A549 (cell line): ENCODE measurements at regions not wholly inside any gene's neighbourhood (a gene's known extent, or its start where the extent isn't known, plus 50 kb on each side); places are given as distances from the start of the nearest gene placed in this dataset.

Experiments used
- ATAC-seq, 2 experiments: fragments of 200-7000 bp in 1 of 2; fragments of >200 bp in 1 of 2; cut with Nextera tagmentation in 1 of 2; cut with Tn5 transposase in 1 of 2; 3 replicates each; pipeline versions ENCODE4 v1.8.0 to v1.9.1; 2018 to 2020; ENCODE audit warnings: mild to moderate bottlenecking in 1 of 2, moderate library complexity in 1 of 2
- CTCF ChIA-PET: fragments of 300-600 bp; sonication (Branson Sonifier 250); formaldehyde crosslinking; extraction: SDS; loops from one replicate; lab custom pipeline; 2021; ENCODE audit warnings: antibody characterized with exemption, inconsistent platforms; lab: Yijun Ruan, JAX
- POLR2A ChIA-PET: fragments of 350-600 bp; formaldehyde crosslinking; extraction: SDS; loops from one replicate; lab custom pipeline; 2021; ENCODE audit warnings: antibody characterized with exemption, inconsistent platforms; lab: Yijun Ruan, JAX
- DNase-seq, 2 experiments: peaks; one replicate each; pipeline versions ENCODE4 v3.0.0 to v3.0.0-alpha.2; 2011 to 2016; ENCODE audit warnings: low read depth in 1 of 2, low spot score in 1 of 2
- FAIRE-seq: peaks from 2 replicates; lab custom pipeline; 2011; peaks lifted over from hg19 to GRCh38; lab: Jason Lieb, UNC
- H3K27ac ChIP-seq, 2 experiments: fragments of >200 bp; sonication (Bioruptor Twin); formaldehyde crosslinking; 3 replicates each; pipeline ENCODE4 v1.5.1; 2016 to 2017
- H3K4me1 ChIP-seq: fragments of >200 bp; sonication (Bioruptor Twin); formaldehyde crosslinking; 3 replicates; pipeline ENCODE4 v1.6.1; 2016
- H3K4me2 ChIP-seq: fragments of >200 bp; sonication (Bioruptor Twin); formaldehyde crosslinking; 3 replicates; pipeline ENCODE4 v1.6.1; 2016
- H3K4me3 ChIP-seq: fragments of >200 bp; sonication (Bioruptor Twin); formaldehyde crosslinking; 3 replicates; pipeline ENCODE4 v1.5.1; 2016
- H3K9me3 ChIP-seq: fragments of >200 bp; sonication (Bioruptor Twin); formaldehyde crosslinking; 3 replicates; pipeline ENCODE4 v1.6.1; 2016
- BHLHE40 ChIP-seq: IDR thresholded peaks from 2 replicates; pipeline ENCODE4 v1.6.1; 2012; ENCODE audit warnings: low read depth, low read length, inconsistent platforms
- CHD2 ChIP-seq: fragments of 150-350 bp; IDR thresholded peaks from 2 replicates; pipeline ENCODE4 v1.6.1; 2014; ENCODE audit warnings: low read length; ENCODE audit not compliant: partially characterized antibody
- CHD4 ChIP-seq: fragments of 200-600 bp; sonication (generic); IDR thresholded peaks from 2 replicates; pipeline ENCODE4 v1.6.1; 2016; ENCODE audit warnings: antibody characterized with exemption, mild to moderate bottlenecking, borderline replicate concordance
- EHF ChIP-seq: fragments of 250-450 bp; sonication (Bioruptor Pico); IDR thresholded peaks from 2 replicates; pipeline ENCODE4 v1.5.0; 2020; ENCODE audit warnings: mild to moderate bottlenecking
- EHMT2 ChIP-seq: fragments of 200-600 bp; sonication (generic); IDR thresholded peaks from 2 replicates; pipeline ENCODE4 v1.6.1; 2016; ENCODE audit warnings: antibody characterized with exemption, low read depth, mild to moderate bottlenecking, moderate library complexity
- JUNB ChIP-seq: fragments of >200 bp; sonication (Bioruptor Twin); formaldehyde crosslinking; IDR thresholded peaks from 2 replicates; pipeline ENCODE4 v1.6.1; 2016
- MAFK ChIP-seq: fragments of 450-650 bp; IDR thresholded peaks from 2 replicates; pipeline ENCODE4 v1.6.1; 2014; ENCODE audit not compliant: partially characterized antibody
- NFE2L2 ChIP-seq: fragments of 150-350 bp; conservative IDR thresholded peaks from 2 replicates; pipeline ENCODE4 v1.6.1; 2014; ENCODE audit warnings: low read length
- NPAS2 ChIP-seq: fragments of 250-450 bp; sonication (Bioruptor Pico); IDR thresholded peaks from 2 replicates; pipeline ENCODE4 v1.8.0; 2022; ENCODE audit warnings: mild to moderate bottlenecking, moderate library complexity, borderline replicate concordance
- PHF8 ChIP-seq: fragments of 200-600 bp; sonication (generic); IDR thresholded peaks from 2 replicates; pipeline ENCODE4 v1.6.1; 2016; ENCODE audit warnings: low read depth, mild to moderate bottlenecking, antibody characterized with exemption, moderate library complexity, borderline replicate concordance
- RAD21 ChIP-seq, 2 experiments: fragments of >200 bp in 1 of 2; sonication (Bioruptor Twin) in 1 of 2; formaldehyde crosslinking in 1 of 2; IDR thresholded peaks in 1 of 2; conservative IDR thresholded peaks in 1 of 2; 2 replicates in 1 of 2; 3 replicates in 1 of 2; pipeline ENCODE4 v1.6.1; 2012 to 2018; ENCODE audit warnings: inconsistent platforms in 1 of 2
- RFX5 ChIP-seq: fragments of 450-650 bp; IDR thresholded peaks from 2 replicates; pipeline ENCODE4 v1.7.1; 2014; ENCODE audit warnings: antibody characterized with exemption, mild to moderate bottlenecking, moderate library complexity
- RNF2 ChIP-seq: fragments of 200-600 bp; sonication (generic); IDR thresholded peaks from 2 replicates; pipeline ENCODE4 v1.6.1; 2016; ENCODE audit warnings: low read depth, mild to moderate bottlenecking, antibody characterized with exemption, moderate library complexity, borderline replicate concordance
- TP53 ChIP-seq: fragments of 250-450 bp; sonication (Bioruptor Pico); IDR thresholded peaks from 2 replicates; pipeline ENCODE4 v1.5.0; 2021; ENCODE audit warnings: mild to moderate bottlenecking, moderate library complexity
- ZSCAN20 ChIP-seq: fragments of 250-450 bp; sonication (Bioruptor Pico); IDR thresholded peaks from 2 replicates; pipeline ENCODE4 v1.8.0; 2022; ENCODE audit warnings: mild to moderate bottlenecking, moderate library complexity
- WGBS: methylation state at CpG from one replicate; pipeline ENCODE4 v1.1.6; 2017; ENCODE audit errors: missing lambda C conversion rate; 5-methylcytosine and 5-hydroxymethylcytosine counted together
- TF ChIP-seq, protein P1 (sequence below): fragments of 200-600 bp; sonication (generic); IDR thresholded peaks from 2 replicates; pipeline ENCODE4 v1.6.1; 2016; ENCODE audit warnings: antibody characterized with exemption, mild to moderate bottlenecking, moderate library complexity
- TF ChIP-seq, protein P2 (sequence below): fragments of 250-450 bp; sonication (Bioruptor Pico); IDR thresholded peaks from 2 replicates; pipeline ENCODE4 v1.5.0; 2020; ENCODE audit warnings: low read depth, mild to moderate bottlenecking, moderate library complexity
- TF ChIP-seq, protein P3 (sequence below): IDR thresholded peaks from 2 replicates; pipeline ENCODE4 v1.6.1; 2012
- TF ChIP-seq, protein P4 (sequence below): fragments of >200 bp; sonication (Bioruptor Twin); formaldehyde crosslinking; IDR thresholded peaks from 3 replicates; pipeline ENCODE4 v1.5.1; 2016
- TF ChIP-seq, protein P5 (sequence below): IDR thresholded peaks from 2 replicates; pipeline ENCODE4 v1.6.1; 2012
- TF ChIP-seq, protein P6 (sequence below): fragments of >200 bp; sonication (Bioruptor Twin); formaldehyde crosslinking; IDR thresholded peaks from 2 replicates; pipeline ENCODE4 v1.6.1; 2016

GRCh38 chr10:2964632-2965296, 102.6 kb upstream of the PFKP start:
- Histone ChIP-seq H3K9me3 (no peaks in the 10 kb centered on the region), H3K4me3 (no peak overlapping the region), H3K4me2 (no peak overlapping the region), H3K27ac (no peak overlapping the region), H3K4me1 (no peaks in the 10 kb centered on the region)
- DNase-seq = no peak
- no peak for FAIRE-seq
- CTCF ChIA-PET = interaction anchor here (1.2 kb wide), 1 partner anchor 13 kb away, joined by 4 read pairs; no protein-coding TSS in a partner anchor
- WGBS = 4% methylated on average over 5 of the region's 5 CpGs
- POLR2A ChIA-PET = no interaction called here
- no peak for ATAC-seq
- TF ChIP-seq EHMT2 (peak; percentile 72; the same call in 1 of the 2 replicates), ZSCAN20 (CRISPR knock-in tag) (no peak)
- TF ChIP-seq, protein P1, sequence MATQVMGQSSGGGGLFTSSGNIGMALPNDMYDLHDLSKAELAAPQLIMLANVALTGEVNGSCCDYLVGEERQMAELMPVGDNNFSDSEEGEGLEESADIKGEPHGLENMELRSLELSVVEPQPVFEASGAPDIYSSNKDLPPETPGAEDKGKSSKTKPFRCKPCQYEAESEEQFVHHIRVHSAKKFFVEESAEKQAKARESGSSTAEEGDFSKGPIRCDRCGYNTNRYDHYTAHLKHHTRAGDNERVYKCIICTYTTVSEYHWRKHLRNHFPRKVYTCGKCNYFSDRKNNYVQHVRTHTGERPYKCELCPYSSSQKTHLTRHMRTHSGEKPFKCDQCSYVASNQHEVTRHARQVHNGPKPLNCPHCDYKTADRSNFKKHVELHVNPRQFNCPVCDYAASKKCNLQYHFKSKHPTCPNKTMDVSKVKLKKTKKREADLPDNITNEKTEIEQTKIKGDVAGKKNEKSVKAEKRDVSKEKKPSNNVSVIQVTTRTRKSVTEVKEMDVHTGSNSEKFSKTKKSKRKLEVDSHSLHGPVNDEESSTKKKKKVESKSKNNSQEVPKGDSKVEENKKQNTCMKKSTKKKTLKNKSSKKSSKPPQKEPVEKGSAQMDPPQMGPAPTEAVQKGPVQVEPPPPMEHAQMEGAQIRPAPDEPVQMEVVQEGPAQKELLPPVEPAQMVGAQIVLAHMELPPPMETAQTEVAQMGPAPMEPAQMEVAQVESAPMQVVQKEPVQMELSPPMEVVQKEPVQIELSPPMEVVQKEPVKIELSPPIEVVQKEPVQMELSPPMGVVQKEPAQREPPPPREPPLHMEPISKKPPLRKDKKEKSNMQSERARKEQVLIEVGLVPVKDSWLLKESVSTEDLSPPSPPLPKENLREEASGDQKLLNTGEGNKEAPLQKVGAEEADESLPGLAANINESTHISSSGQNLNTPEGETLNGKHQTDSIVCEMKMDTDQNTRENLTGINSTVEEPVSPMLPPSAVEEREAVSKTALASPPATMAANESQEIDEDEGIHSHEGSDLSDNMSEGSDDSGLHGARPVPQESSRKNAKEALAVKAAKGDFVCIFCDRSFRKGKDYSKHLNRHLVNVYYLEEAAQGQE = peak; percentile 89

GRCh38 chr10:2963889-2964631, 103.3 kb upstream of the PFKP start:
- no peak overlapping the region for H3K4me3 ChIP-seq
- CTCF ChIA-PET = interaction anchor here (1.2 kb wide), 1 partner anchor 14 kb away, joined by 4 read pairs; no protein-coding TSS in a partner anchor
- TF ChIP-seq NFE2L2 (no peak), JUNB (no peak), TP53 (CRISPR knock-in tag) (no peak), RAD21 (conservative IDR thresholded peaks at IDR 0.05 in 1 of 2, IDR thresholded peaks at IDR 0.05 in 1 of 2) (no peak), CHD4 (no peak), BHLHE40 (no peak), MAFK (no peak), RFX5 (no peak), NPAS2 (CRISPR knock-in tag) (no peak), EHF (CRISPR knock-in tag) (no peak), PHF8 (no peak), RNF2 (no peak), CHD2 (no peak)
- TF ChIP-seq, protein P2, sequence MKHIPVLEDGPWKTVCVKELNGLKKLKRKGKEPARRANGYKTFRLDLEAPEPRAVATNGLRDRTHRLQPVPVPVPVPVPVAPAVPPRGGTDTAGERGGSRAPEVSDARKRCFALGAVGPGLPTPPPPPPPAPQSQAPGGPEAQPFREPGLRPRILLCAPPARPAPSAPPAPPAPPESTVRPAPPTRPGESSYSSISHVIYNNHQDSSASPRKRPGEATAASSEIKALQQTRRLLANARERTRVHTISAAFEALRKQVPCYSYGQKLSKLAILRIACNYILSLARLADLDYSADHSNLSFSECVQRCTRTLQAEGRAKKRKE = no peak
- TF ChIP-seq, protein P3, sequence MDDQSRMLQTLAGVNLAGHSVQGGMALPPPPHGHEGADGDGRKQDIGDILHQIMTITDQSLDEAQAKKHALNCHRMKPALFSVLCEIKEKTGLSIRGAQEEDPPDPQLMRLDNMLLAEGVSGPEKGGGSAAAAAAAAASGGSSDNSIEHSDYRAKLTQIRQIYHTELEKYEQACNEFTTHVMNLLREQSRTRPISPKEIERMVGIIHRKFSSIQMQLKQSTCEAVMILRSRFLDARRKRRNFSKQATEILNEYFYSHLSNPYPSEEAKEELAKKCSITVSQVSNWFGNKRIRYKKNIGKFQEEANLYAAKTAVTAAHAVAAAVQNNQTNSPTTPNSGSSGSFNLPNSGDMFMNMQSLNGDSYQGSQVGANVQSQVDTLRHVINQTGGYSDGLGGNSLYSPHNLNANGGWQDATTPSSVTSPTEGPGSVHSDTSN = no peak
- TF ChIP-seq, protein P4, sequence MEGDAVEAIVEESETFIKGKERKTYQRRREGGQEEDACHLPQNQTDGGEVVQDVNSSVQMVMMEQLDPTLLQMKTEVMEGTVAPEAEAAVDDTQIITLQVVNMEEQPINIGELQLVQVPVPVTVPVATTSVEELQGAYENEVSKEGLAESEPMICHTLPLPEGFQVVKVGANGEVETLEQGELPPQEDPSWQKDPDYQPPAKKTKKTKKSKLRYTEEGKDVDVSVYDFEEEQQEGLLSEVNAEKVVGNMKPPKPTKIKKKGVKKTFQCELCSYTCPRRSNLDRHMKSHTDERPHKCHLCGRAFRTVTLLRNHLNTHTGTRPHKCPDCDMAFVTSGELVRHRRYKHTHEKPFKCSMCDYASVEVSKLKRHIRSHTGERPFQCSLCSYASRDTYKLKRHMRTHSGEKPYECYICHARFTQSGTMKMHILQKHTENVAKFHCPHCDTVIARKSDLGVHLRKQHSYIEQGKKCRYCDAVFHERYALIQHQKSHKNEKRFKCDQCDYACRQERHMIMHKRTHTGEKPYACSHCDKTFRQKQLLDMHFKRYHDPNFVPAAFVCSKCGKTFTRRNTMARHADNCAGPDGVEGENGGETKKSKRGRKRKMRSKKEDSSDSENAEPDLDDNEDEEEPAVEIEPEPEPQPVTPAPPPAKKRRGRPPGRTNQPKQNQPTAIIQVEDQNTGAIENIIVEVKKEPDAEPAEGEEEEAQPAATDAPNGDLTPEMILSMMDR = no peak
- TF ChIP-seq, protein P5, sequence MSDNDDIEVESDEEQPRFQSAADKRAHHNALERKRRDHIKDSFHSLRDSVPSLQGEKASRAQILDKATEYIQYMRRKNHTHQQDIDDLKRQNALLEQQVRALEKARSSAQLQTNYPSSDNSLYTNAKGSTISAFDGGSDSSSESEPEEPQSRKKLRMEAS = no peak
- TF ChIP-seq, protein P6, sequence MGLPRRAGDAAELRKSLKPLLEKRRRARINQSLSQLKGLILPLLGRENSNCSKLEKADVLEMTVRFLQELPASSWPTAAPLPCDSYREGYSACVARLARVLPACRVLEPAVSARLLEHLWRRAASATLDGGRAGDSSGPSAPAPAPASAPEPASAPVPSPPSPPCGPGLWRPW = no peak
- TF ChIP-seq, all 56 proteins: peak for 0
- no peak overlapping the region for H3K4me2 ChIP-seq
- no peaks in the 10 kb centered on the region for H3K9me3 ChIP-seq
- WGBS = 13% methylated on average over 3 of the region's 3 CpGs
- H3K27ac ChIP-seq = no peak overlapping the region
- DNase-seq = no peak
- POLR2A ChIA-PET = no interaction called here
- no peaks in the 10 kb centered on the region for H3K4me1 ChIP-seq
- no peak for FAIRE-seq
- no peak for ATAC-seq
